ENCODE measurements at regions not wholly inside any gene's neighbourhood (a gene's known extent, or its start where the extent isn't known, plus 50 kb on each side); places are given as distances from the start of the nearest gene placed in this dataset.

DNA sequence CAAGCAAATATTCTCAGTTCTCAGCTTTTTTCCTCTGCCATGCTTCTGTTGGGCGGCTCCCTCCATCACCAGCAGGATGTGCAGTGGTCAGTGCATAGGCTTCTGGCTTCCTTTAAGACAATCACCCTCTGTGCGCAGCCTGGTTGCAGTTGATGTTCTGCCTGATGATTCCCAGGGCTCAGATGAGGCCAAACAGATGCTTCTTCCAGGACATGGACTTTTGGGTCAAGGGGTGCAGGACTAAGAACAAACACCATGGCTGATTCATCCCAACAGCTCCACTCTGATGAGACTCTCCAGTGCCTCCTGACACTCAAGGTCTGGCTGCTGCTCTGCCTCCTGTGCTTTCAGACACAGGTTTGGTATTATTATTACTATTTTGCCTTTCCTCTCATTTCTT lies 554.8 kb upstream of the CDH4 start:
- no peak overlapping the region for H3K4me2 ChIP-seq (ENCODE audit: insufficient read depth, low read length, poor library complexity, severe bottlenecking)
- H3K4me3 ChIP-seq (ENCODE audit: low read length in 2 of 2) = no peak overlapping the region
- H3K27ac ChIP-seq (replicated peaks; ENCODE audit: low read length) = no peak overlapping the region
- H3K14ac ChIP-seq (ENCODE audit: low read length) = no peak overlapping the region
- no peak overlapping the region for H3K18ac ChIP-seq (ENCODE audit: low read length)
- no peak overlapping the region for H2BK12ac ChIP-seq (ENCODE audit: low read length)
- H3K9me3 ChIP-seq (replicated peaks in 1 of 2; ENCODE audit: control insufficient read depth in 2 of 2, insufficient read depth in 1 of 2, low read depth in 1 of 2, low read length in 2 of 2) = peaks cover 0 to 1% of the 10 kb centered on the region in 2 donors
- H3K9ac ChIP-seq (ENCODE audit: low read depth, low read length, poor library complexity) = no peak overlapping the region
- H3K4me1 ChIP-seq (ENCODE audit: control insufficient read depth in 2 of 2, insufficient read depth in 1 of 2, low read depth in 1 of 2, low read length in 2 of 2) = peaks cover 5 to 10% of the 10 kb centered on the region in 2 donors
- no peaks in the 10 kb centered on the region for H3K36me3 ChIP-seq (replicated peaks in 1 of 2; ENCODE audit: control insufficient read depth in 2 of 2, insufficient read depth in 2 of 2, low read length in 2 of 2)
- no peak overlapping the region for H4K8ac ChIP-seq (ENCODE audit: low read depth, low read length)
- H3K79me1 ChIP-seq (ENCODE audit: low read depth, low read length) = no peaks in the 10 kb centered on the region
- no peak overlapping the region for H3K4ac ChIP-seq (ENCODE audit: low read length)
- no peak overlapping the region for H2BK120ac ChIP-seq (ENCODE audit: low read depth, low read length)
- no peaks in the 10 kb centered on the region for H3K27me3 ChIP-seq (ENCODE audit: control insufficient read depth in 3 of 3, insufficient read depth in 3 of 3, low read depth in 1 of 3, low read length in 3 of 3)
- H2BK15ac ChIP-seq (ENCODE audit: low read length) = no peak overlapping the region
- no peak overlapping the region for H4K91ac ChIP-seq (ENCODE audit: low read depth, low read length, poor library complexity)
- no peak overlapping the region for H2BK5ac ChIP-seq (ENCODE audit: low read length)
- no peak for DNase-seq (ENCODE audit: low spot score)
- H2AK5ac ChIP-seq (ENCODE audit: low read depth, low read length) = no peak overlapping the region
- H3K23ac ChIP-seq (ENCODE audit: low read depth, low read length, poor library complexity) = no peak overlapping the region
- no CpG with 5 or more reads among the region's 2 CpGs for WGBS, 2 donors (ENCODE audit: extremely low coverage in 2 of 2, insufficient read length in 2 of 2, insufficient replicate concordance in 1 of 2)
- H2AFZ ChIP-seq (ENCODE audit: low read length) = no peak overlapping the region

GRCh38 chr20:60700728-60701127 lies 551.3 kb upstream of the CDH4 start:
- Histone ChIP-seq H3K23ac (ENCODE audit: low read depth, low read length, poor library complexity) (no peak overlapping the region), H3K36me3 (replicated peaks in 1 of 2; ENCODE audit: control insufficient read depth in 2 of 2, insufficient read depth in 2 of 2, low read length in 2 of 2) (no peaks in the 10 kb centered on the region), H2BK120ac (ENCODE audit: low read depth, low read length) (no peak overlapping the region), H3K27ac (replicated peaks; ENCODE audit: low read length) (no peak overlapping the region), H3K4me1 (ENCODE audit: control insufficient read depth in 2 of 2, insufficient read depth in 1 of 2, low read depth in 1 of 2, low read length in 2 of 2) (no peaks in the 10 kb centered on the region), H2BK5ac (ENCODE audit: low read length) (no peak overlapping the region), H3K4me3 (ENCODE audit: low read length in 2 of 2) (no peak overlapping the region), H3K14ac (ENCODE audit: low read length) (no peak overlapping the region), H2AFZ (ENCODE audit: low read length) (no peak overlapping the region), H3K9me3 (replicated peaks in 1 of 2; ENCODE audit: control insufficient read depth in 2 of 2, insufficient read depth in 1 of 2, low read depth in 1 of 2, low read length in 2 of 2) (peaks cover 0 to 1% of the 10 kb centered on the region in 2 donors), H3K79me1 (ENCODE audit: low read depth, low read length) (no peaks in the 10 kb centered on the region), H2BK12ac (ENCODE audit: low read length) (no peak overlapping the region), H3K4me2 (ENCODE audit: insufficient read depth, low read length, poor library complexity, severe bottlenecking) (no peak overlapping the region), H3K9ac (ENCODE audit: low read depth, low read length, poor library complexity) (no peak overlapping the region), H4K8ac (ENCODE audit: low read depth, low read length) (no peak overlapping the region), H4K91ac (ENCODE audit: low read depth, low read length, poor library complexity) (no peak overlapping the region), H3K18ac (ENCODE audit: low read length) (no peak overlapping the region), H2AK5ac (ENCODE audit: low read depth, low read length) (no peak overlapping the region), H2BK15ac (ENCODE audit: low read length) (no peak overlapping the region), H3K27me3 (ENCODE audit: control insufficient read depth in 3 of 3, insufficient read depth in 3 of 3, low read depth in 1 of 3, low read length in 3 of 3) (no peaks in the 10 kb centered on the region), H3K4ac (ENCODE audit: low read length) (no peak overlapping the region)
- DNase-seq (ENCODE audit: low spot score) = no peak
- no CpG with 5 or more reads among the region's 2 CpGs for WGBS, 2 donors (ENCODE audit: extremely low coverage in 2 of 2, insufficient read length in 2 of 2, insufficient replicate concordance in 1 of 2)

- H3K36me3 ChIP-seq (replicated peaks in 1 of 2; ENCODE audit: control insufficient read depth in 2 of 2, insufficient read depth in 2 of 2, low read length in 2 of 2) = no peaks in the 10 kb centered on the region
- H3K18ac ChIP-seq (ENCODE audit: low read length) = no peak overlapping the region
- no peak overlapping the region for H2AFZ ChIP-seq (ENCODE audit: low read length)
- no peak overlapping the region for H3K4me3 ChIP-seq (ENCODE audit: low read length in 2 of 2)
- H3K79me1 ChIP-seq (ENCODE audit: low read depth, low read length) = no peaks in the 10 kb centered on the region
- H3K27ac ChIP-seq (replicated peaks; ENCODE audit: low read length) = no peak overlapping the region
- H2BK120ac ChIP-seq (ENCODE audit: low read depth, low read length) = no peak overlapping the region
- WGBS, 2 donors (ENCODE audit: extremely low coverage in 2 of 2, insufficient read length in 2 of 2, insufficient replicate concordance in 1 of 2) = no CpG with 5 or more reads among the region's 2 CpGs
- H3K14ac ChIP-seq (ENCODE audit: low read length) = no peak overlapping the region
- H3K4me1 ChIP-seq (ENCODE audit: control insufficient read depth in 2 of 2, insufficient read depth in 1 of 2, low read depth in 1 of 2, low read length in 2 of 2) = no peaks in the 10 kb centered on the region
- no peak for DNase-seq (ENCODE audit: low spot score)
- no peak overlapping the region for H2BK12ac ChIP-seq (ENCODE audit: low read length)
- no peak overlapping the region for H2BK15ac ChIP-seq (ENCODE audit: low read length)
- H3K9ac ChIP-seq (ENCODE audit: low read depth, low read length, poor library complexity) = no peak overlapping the region
- no peak overlapping the region for H2AK5ac ChIP-seq (ENCODE audit: low read depth, low read length)
- no peak overlapping the region for H4K91ac ChIP-seq (ENCODE audit: low read depth, low read length, poor library complexity)
- H3K4ac ChIP-seq (ENCODE audit: low read length) = no peak overlapping the region
- no peak overlapping the region for H2BK5ac ChIP-seq (ENCODE audit: low read length)
- no peak overlapping the region for H4K8ac ChIP-seq (ENCODE audit: low read depth, low read length)
- H3K27me3 ChIP-seq (ENCODE audit: control insufficient read depth in 3 of 3, insufficient read depth in 3 of 3, low read depth in 1 of 3, low read length in 3 of 3) = no peaks in the 10 kb centered on the region
- H3K23ac ChIP-seq (ENCODE audit: low read depth, low read length, poor library complexity) = no peak overlapping the region
- no peak overlapping the region for H3K4me2 ChIP-seq (ENCODE audit: insufficient read depth, low read length, poor library complexity, severe bottlenecking)
- H3K9me3 ChIP-seq (replicated peaks in 1 of 2; ENCODE audit: control insufficient read depth in 2 of 2, insufficient read depth in 1 of 2, low read depth in 1 of 2, low read length in 2 of 2) = peaks cover 0 to 1% of the 10 kb centered on the region in 2 donors
Measured at GRCh38 chr20:60704147-60704546, 547.9 kb upstream of the CDH4 start.

DNA sequence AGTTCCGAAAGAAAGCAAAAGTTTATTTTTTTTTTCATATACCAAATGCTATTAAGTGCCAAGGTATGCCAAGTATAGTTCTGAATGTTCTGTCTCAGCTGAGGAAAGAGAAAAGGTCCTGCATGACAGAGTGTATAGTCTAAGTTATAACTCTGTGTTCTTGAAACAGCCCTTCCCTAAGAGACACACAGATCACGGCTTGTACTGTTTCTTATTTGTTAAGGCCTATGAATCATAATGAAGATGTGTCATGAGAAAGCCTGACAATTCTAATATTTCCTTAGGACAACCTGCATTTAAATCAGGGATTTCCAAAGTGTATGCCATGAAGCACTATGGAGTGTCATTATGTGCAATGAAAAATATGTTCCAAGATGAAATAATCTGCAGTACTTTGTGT lies 538.7 kb upstream of the CDH4 start:
- whole genome bisulfite sequencing, 2 donors (ENCODE audit: extremely low coverage in 2 of 2, insufficient read length in 2 of 2, insufficient replicate concordance in 1 of 2) = no CpG with 5 or more reads among the region's 2 CpGs

More for the DNA sequence above, 538.7 kb upstream of the CDH4 start:
- Histone ChIP-seq H3K9me3 (replicated peaks in 1 of 2; ENCODE audit: control insufficient read depth in 2 of 2, insufficient read depth in 1 of 2, low read depth in 1 of 2, low read length in 2 of 2) (no peaks in the 10 kb centered on the region), H3K79me1 (ENCODE audit: low read depth, low read length) (no peaks in the 10 kb centered on the region), H3K23ac (ENCODE audit: low read depth, low read length, poor library complexity) (no peak overlapping the region), H3K36me3 (replicated peaks in 1 of 2; ENCODE audit: control insufficient read depth in 2 of 2, insufficient read depth in 2 of 2, low read length in 2 of 2) (no peaks in the 10 kb centered on the region), H2BK5ac (ENCODE audit: low read length) (no peak overlapping the region), H3K14ac (ENCODE audit: low read length) (no peak overlapping the region), H3K27ac (replicated peaks; ENCODE audit: low read length) (no peak overlapping the region), H4K91ac (ENCODE audit: low read depth, low read length, poor library complexity) (no peak overlapping the region), H3K27me3 (ENCODE audit: control insufficient read depth in 3 of 3, insufficient read depth in 3 of 3, low read depth in 1 of 3, low read length in 3 of 3) (no peaks in the 10 kb centered on the region), H2AK5ac (ENCODE audit: low read depth, low read length) (no peak overlapping the region), H2BK15ac (ENCODE audit: low read length) (no peak overlapping the region), H3K4me1 (ENCODE audit: control insufficient read depth in 2 of 2, insufficient read depth in 1 of 2, low read depth in 1 of 2, low read length in 2 of 2) (no peaks in the 10 kb centered on the region), H3K9ac (ENCODE audit: low read depth, low read length, poor library complexity) (no peak overlapping the region), H2BK12ac (ENCODE audit: low read length) (no peak overlapping the region), H3K4ac (ENCODE audit: low read length) (no peak overlapping the region), H2BK120ac (ENCODE audit: low read depth, low read length) (no peak overlapping the region), H2AFZ (ENCODE audit: low read length) (no peak overlapping the region), H3K4me3 (ENCODE audit: low read length in 2 of 2) (no peak overlapping the region), H3K18ac (ENCODE audit: low read length) (no peak overlapping the region), H4K8ac (ENCODE audit: low read depth, low read length) (no peak overlapping the region), H3K4me2 (ENCODE audit: insufficient read depth, low read length, poor library complexity, severe bottlenecking) (no peak overlapping the region)
- DNase-seq (ENCODE audit: low spot score) = no peak

Data from neuronal stem cell (in vitro differentiated cells).